ENCODE measurements at regions not wholly inside any gene's neighbourhood (a gene's known extent, or its start where the extent isn't known, plus 50 kb on each side); places are given as distances from the start of the nearest gene placed in this dataset.

DNA sequence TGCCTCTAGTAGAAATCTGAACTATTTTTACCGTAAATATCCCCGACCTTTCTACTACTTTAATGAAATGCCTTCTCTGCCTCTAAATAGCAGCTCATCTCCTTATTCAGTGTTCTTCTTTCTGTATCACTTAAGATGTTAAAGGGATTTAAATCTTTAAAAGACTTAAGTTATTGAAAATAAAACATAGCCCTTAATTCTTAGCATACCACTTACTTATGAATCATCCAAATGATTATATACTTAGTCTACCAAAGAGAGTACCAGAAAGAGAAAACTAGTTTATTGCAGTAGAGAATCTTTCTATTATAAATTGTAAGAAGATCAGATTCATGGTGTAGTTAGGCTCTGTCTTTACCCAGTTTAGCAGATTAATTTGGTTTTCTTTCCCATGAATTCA, 802.0 kb downstream of the TBL1XR1 start:
- no peak for TF ChIP-seq CTCF (IDR thresholded peaks at IDR 0.05; ENCODE audit: low read depth, low read length, missing control alignments)
- in situ Hi-C loops (cut with HindIII; ENCODE audit: low pct_ligation_motif_present, low sequenced_read_pairs), result no loop called here
- H3K4me3 ChIP-seq (ENCODE audit: low read depth, low read length), result no peak overlapping the region
- no peak overlapping the region for H3K27ac ChIP-seq
- DNase-seq, result no peak
- H3K36me3 ChIP-seq (replicated peaks), result no peaks in the 10 kb centered on the region
- H3K27me3 ChIP-seq (replicated peaks), result no peaks in the 10 kb centered on the region

- Histone ChIP-seq H3K27ac (no peak overlapping the region), H3K4me3 (ENCODE audit: low read depth, low read length) (no peak overlapping the region), H3K27me3 (replicated peaks) (no peaks in the 10 kb centered on the region), H3K36me3 (replicated peaks) (no peaks in the 10 kb centered on the region)
- DNase-seq, result no peak
- no peak for TF ChIP-seq CTCF (IDR thresholded peaks at IDR 0.05; ENCODE audit: low read depth, low read length, missing control alignments)
- in situ Hi-C loops (cut with HindIII; ENCODE audit: low pct_ligation_motif_present, low sequenced_read_pairs), result no loop called here
Measured at GRCh38 chr3:176378789-176379188, 818.5 kb downstream of the TBL1XR1 start.

DNA sequence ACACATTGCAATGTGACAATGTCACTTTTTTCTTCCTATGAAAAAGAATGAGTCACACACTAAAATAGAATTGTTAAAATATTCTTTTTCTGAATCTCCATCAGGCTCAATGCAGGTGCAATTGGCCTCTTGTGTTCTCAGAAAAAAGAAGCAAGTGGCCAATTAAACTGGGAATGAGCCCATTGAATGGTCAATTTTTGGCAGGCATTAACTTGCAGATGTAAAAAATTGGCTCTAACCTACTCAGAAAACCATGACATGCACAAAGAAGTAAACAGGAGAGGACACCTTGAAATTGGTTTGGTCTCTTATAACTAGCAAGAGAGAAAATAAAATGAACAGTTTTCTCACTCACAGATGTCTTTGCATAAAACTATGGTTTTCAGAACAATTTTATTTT, 820.8 kb downstream of the TBL1XR1 start:
- no peak for DNase-seq
- TF ChIP-seq CTCF (IDR thresholded peaks at IDR 0.05; ENCODE audit: low read depth, low read length, missing control alignments), result no peak
- in situ Hi-C loops (cut with HindIII; ENCODE audit: low pct_ligation_motif_present, low sequenced_read_pairs), result no loop called here

DNA sequence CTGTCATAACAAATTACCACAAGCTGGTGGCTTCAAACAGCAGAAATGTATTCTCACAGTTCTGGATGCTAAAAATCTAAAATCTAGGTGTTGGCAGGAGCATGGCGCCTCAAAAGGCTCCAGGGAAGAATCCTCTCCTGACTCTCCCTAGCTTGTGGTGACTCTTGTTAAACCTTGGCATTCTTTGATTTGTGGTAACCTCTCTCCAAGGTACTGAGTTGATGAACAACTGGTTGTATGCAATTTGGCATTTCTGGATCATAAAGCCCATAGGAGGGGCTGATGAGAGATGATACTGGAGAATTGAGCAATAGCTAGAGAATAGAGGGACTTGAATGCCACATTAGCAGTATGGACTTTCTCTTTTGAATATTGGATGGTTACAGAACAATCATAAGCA, 821.8 kb downstream of the TBL1XR1 start:
- Histone ChIP-seq H3K27me3 (replicated peaks) (no peaks in the 10 kb centered on the region), H3K36me3 (replicated peaks) (no peaks in the 10 kb centered on the region), H3K27ac (no peak overlapping the region), H3K4me3 (ENCODE audit: low read depth, low read length) (no peak overlapping the region)
- no peak for DNase-seq
- TF ChIP-seq CTCF (IDR thresholded peaks at IDR 0.05; ENCODE audit: low read depth, low read length, missing control alignments), result no peak
- in situ Hi-C loops (cut with HindIII; ENCODE audit: low pct_ligation_motif_present, low sequenced_read_pairs), result no loop called here

More for the DNA sequence above, 820.8 kb downstream of the TBL1XR1 start:
- no peaks in the 10 kb centered on the region for H3K27me3 ChIP-seq (replicated peaks)
- no peak overlapping the region for H3K4me3 ChIP-seq (ENCODE audit: low read depth, low read length)
- no peak overlapping the region for H3K27ac ChIP-seq
- H3K36me3 ChIP-seq (replicated peaks), result no peaks in the 10 kb centered on the region

DNA sequence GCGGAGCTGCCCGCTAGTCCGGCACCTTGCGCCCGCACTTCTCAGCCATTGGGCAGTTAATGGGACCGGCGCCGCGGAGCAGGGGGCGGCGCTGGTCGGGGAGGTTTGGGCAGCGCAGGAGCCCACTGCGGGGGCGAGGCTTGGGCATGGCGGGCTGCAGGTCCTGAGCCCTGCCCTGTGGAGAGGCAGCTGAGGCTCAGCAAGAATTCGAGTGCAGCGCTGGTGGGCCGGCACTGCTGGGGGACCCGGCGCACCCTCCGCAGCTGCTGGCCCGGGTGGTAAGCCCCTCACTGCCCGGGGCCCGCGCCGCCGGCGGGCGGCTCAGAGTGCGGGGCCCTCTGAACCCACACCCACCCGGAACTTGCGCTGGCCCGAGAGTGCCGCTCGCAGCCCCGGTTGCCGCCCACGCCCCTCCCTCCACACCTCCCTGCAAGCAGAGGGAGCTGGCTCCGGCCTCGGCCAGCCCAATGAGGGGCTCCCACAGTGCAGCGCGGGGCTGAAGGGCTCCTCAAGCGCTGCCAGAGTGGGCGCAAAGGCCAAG, 835.0 kb downstream of the TBL1XR1 start:
- TF ChIP-seq CTCF (IDR thresholded peaks at IDR 0.05; ENCODE audit: low read depth, low read length, missing control alignments), result no peak
- no peaks in the 10 kb centered on the region for H3K36me3 ChIP-seq (replicated peaks)
- no peak for DNase-seq
- in situ Hi-C loops (cut with HindIII; ENCODE audit: low pct_ligation_motif_present, low sequenced_read_pairs), result no loop called here
- no peaks in the 10 kb centered on the region for H3K27me3 ChIP-seq (replicated peaks)
- H3K4me3 ChIP-seq (ENCODE audit: low read depth, low read length), result peak overlapping the region; percentile 12
- H3K27ac ChIP-seq, result no peak overlapping the region

DNA sequence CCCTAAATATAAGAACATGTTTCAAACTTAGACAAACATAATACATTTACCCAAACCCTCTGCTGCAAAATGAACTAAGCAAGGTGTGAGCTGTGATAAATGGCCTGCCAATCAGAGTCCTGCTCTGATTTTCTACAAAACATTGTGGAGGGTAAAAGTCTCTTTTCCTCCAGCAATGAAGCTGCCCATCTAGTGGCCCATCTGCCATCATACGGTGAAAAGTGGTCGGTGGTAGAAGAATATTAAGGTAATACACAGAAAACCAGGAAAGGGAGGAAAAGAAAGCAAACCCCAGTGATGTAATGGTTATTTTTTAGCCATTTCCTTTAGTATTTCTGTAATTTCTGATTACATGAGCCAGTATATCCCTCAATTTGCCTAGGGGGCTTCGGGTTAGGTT, 838.1 kb downstream of the TBL1XR1 start:
- Histone ChIP-seq H3K36me3 (replicated peaks) (no peaks in the 10 kb centered on the region), H3K27ac (no peak overlapping the region), H3K27me3 (replicated peaks) (no peaks in the 10 kb centered on the region), H3K4me3 (ENCODE audit: low read depth, low read length) (no peak overlapping the region)
- TF ChIP-seq CTCF (IDR thresholded peaks at IDR 0.05; ENCODE audit: low read depth, low read length, missing control alignments), result peak; percentile 53
- in situ Hi-C loops (cut with HindIII; ENCODE audit: low pct_ligation_motif_present, low sequenced_read_pairs), result no loop called here
- no peak for DNase-seq
